ENCODE measurements at regions not wholly inside any gene's neighbourhood (a gene's known extent, or its start where the extent isn't known, plus 50 kb on each side); places are given as distances from the start of the nearest gene placed in this dataset.
"Not testable (repeated sequence)": the region's sequence is repeated elsewhere in the genome, so short reads cannot be mapped to it uniquely, and the experiment has no call there.

GRCh38 chr13:90591927-90592268 is 755.6 kb upstream of the MIR17HG start:
- no peaks in the 10 kb centered on the region for H3K4me1 ChIP-seq
- H3K79me2 ChIP-seq = no peaks in the 10 kb centered on the region
- H2AFZ ChIP-seq = no peak overlapping the region
- H3K9me3 ChIP-seq (ENCODE audit: control insufficient read depth, low read length) = no peaks in the 10 kb centered on the region
- no peak overlapping the region for H3K9ac ChIP-seq
- H3K4me2 ChIP-seq (ENCODE audit: low read length) = no peak overlapping the region
- no peak for TF ChIP-seq CTCF (IDR thresholded peaks at IDR 0.05)
- H3K27ac ChIP-seq = no peak overlapping the region
- no peak overlapping the region for H3K4me3 ChIP-seq (ENCODE audit: low read depth, low read length)
- no peaks in the 10 kb centered on the region for H3K27me3 ChIP-seq (ENCODE audit: control insufficient read depth, insufficient read depth, low read length)
- no peaks in the 10 kb centered on the region for H3K36me3 ChIP-seq (ENCODE audit: control insufficient read depth, insufficient read depth, low read length)

GRCh38 chr13:90592943-90593342 is 754.5 kb upstream of the MIR17HG start:
- H3K4me3 ChIP-seq (ENCODE audit: low read depth, low read length) = no peak overlapping the region
- no peak overlapping the region for H3K4me2 ChIP-seq (ENCODE audit: low read length)
- H3K27ac ChIP-seq = no peak overlapping the region
- H3K4me1 ChIP-seq = no peaks in the 10 kb centered on the region
- no peak overlapping the region for H3K9ac ChIP-seq
- H3K9me3 ChIP-seq (ENCODE audit: control insufficient read depth, low read length) = no peaks in the 10 kb centered on the region
- no peaks in the 10 kb centered on the region for H3K27me3 ChIP-seq (ENCODE audit: control insufficient read depth, insufficient read depth, low read length)
- no peaks in the 10 kb centered on the region for H3K79me2 ChIP-seq
- TF ChIP-seq CTCF (IDR thresholded peaks at IDR 0.05) = no peak
- H3K36me3 ChIP-seq (ENCODE audit: control insufficient read depth, insufficient read depth, low read length) = no peaks in the 10 kb centered on the region
- no peak overlapping the region for H2AFZ ChIP-seq

DNA sequence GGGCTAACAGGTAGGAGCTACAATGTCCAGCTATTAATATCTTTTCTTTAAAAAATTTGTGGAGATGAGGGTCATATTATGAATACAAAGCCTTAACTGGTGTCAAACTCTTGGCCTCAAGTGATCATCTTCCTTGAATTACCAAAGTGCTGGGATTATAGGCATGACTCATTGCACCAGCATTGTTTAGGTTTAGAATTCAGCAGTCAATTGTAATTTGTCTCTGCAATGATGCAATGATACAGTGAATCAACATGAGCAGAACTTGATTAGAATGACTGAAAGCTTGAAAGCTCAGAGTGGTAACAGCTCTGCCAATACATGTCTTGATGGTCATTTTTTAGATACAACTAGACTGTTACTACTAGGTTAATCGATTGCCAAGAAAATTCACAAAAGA is 752.8 kb upstream of the MIR17HG start:
- Histone ChIP-seq H3K36me3 (ENCODE audit: control insufficient read depth, insufficient read depth, low read length) (no peaks in the 10 kb centered on the region), H3K4me3 (ENCODE audit: low read depth, low read length) (no peak overlapping the region), H3K27me3 (ENCODE audit: control insufficient read depth, insufficient read depth, low read length) (no peaks in the 10 kb centered on the region), H3K4me1 (no peaks in the 10 kb centered on the region), H3K79me2 (no peaks in the 10 kb centered on the region), H3K9me3 (ENCODE audit: control insufficient read depth, low read length) (no peaks in the 10 kb centered on the region), H2AFZ (no peak overlapping the region), H3K4me2 (ENCODE audit: low read length) (no peak overlapping the region), H3K27ac (no peak overlapping the region), H3K9ac (no peak overlapping the region)
- TF ChIP-seq CTCF (IDR thresholded peaks at IDR 0.05) = no peak

DNA sequence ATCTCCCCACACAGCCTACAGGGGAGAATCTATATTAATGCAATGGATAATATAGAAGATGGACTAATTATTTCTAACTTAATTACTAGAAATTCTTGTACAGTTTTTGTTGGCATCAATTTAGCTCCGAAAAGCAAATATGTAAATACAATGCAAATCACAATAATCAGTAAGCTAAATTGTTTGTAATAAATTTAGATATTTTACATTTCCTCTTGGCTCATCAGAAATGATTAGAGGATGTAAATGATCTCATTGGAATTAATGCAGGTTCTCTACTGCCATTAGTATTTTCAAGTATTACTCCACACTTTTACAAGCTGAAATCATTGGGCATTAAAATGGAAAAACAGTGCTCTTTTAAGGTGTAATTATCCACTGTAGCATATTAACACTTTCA is 741.8 kb upstream of the MIR17HG start:
- no peak for TF ChIP-seq CTCF (IDR thresholded peaks at IDR 0.05)
- H3K27ac ChIP-seq = no peak overlapping the region

DNA sequence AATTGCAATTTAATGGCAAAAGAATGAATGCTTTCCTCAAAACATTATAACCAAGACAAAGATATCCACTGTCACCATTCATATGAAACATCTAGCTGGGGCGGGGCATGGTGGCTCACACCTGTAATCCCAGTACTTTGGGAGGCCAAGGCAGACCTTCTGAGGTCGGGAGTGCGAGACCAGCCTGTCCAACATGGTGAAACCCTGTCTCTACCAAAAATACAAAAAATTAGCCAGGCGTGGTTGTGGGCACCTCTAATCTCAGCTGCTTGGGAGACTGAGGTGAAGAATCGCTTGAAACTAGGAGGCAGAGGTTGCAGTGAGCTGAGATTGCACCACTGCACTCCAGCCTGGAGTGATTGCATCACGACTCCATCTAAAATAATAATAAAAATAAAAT is 740.6 kb upstream of the MIR17HG start:
- not testable (repeated sequence) for H3K4me1 ChIP-seq; H2AFZ ChIP-seq; H3K36me3 ChIP-seq (ENCODE audit: control insufficient read depth, insufficient read depth, low read length); H3K4me3 ChIP-seq (ENCODE audit: low read depth, low read length); H3K27me3 ChIP-seq (ENCODE audit: control insufficient read depth, insufficient read depth, low read length); H3K9ac ChIP-seq; H3K79me2 ChIP-seq; H3K9me3 ChIP-seq (ENCODE audit: control insufficient read depth, low read length); H3K27ac ChIP-seq; H3K4me2 ChIP-seq (ENCODE audit: low read length)

More for the DNA sequence above, 741.8 kb upstream of the MIR17HG start:
- Histone ChIP-seq H3K9ac (no peak overlapping the region), H3K27me3 (ENCODE audit: control insufficient read depth, insufficient read depth, low read length) (no peaks in the 10 kb centered on the region), H3K79me2 (no peaks in the 10 kb centered on the region), H3K4me1 (no peaks in the 10 kb centered on the region), H3K9me3 (ENCODE audit: control insufficient read depth, low read length) (no peaks in the 10 kb centered on the region), H3K4me3 (ENCODE audit: low read depth, low read length) (no peak overlapping the region), H2AFZ (no peak overlapping the region), H3K36me3 (ENCODE audit: control insufficient read depth, insufficient read depth, low read length) (no peaks in the 10 kb centered on the region), H3K4me2 (ENCODE audit: low read length) (no peak overlapping the region)

Data from parathyroid adenoma (tissue), 2 donors.